ENCODE measurements at regions not wholly inside any gene's neighbourhood (a gene's known extent, or its start where the extent isn't known, plus 50 kb on each side); places are given as distances from the start of the nearest gene placed in this dataset.

DNA sequence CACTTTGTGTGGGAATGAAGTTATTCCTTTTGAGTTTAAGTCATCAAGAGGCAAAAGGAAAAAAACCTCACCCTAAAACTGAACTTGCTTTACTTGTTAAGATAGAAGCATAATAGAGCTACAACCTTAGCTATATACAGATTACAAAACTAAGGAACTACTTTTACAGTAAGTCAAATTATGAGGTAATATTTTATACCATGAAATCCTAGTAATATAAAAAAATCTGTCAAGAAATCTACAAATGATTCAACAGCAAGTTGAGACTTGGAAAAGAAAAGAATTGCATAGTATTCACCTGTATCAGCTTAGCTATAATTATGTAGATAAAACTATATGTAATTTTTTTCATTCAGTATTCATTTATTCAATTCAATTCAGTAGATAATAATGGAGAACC, 335.3 kb downstream of the KLF5 start:
- TF ChIP-seq CTCF (IDR thresholded peaks at IDR 0.05; ENCODE audit: poor library complexity, severe bottlenecking) = no peak
- no peak for TF ChIP-seq REST (IDR thresholded peaks at IDR 0.05; ENCODE audit: borderline replicate concordance)
- TF ChIP-seq EZH2 (IDR thresholded peaks at IDR 0.05; ENCODE audit: borderline replicate concordance, insufficient read depth, low read length, poor library complexity, severe bottlenecking) = no peak

Measured in neural cell (in vitro differentiated cells).